ENCODE measurements at regions not wholly inside any gene's neighbourhood (a gene's known extent, or its start where the extent isn't known, plus 50 kb on each side); places are given as distances from the start of the nearest gene placed in this dataset.

DNA sequence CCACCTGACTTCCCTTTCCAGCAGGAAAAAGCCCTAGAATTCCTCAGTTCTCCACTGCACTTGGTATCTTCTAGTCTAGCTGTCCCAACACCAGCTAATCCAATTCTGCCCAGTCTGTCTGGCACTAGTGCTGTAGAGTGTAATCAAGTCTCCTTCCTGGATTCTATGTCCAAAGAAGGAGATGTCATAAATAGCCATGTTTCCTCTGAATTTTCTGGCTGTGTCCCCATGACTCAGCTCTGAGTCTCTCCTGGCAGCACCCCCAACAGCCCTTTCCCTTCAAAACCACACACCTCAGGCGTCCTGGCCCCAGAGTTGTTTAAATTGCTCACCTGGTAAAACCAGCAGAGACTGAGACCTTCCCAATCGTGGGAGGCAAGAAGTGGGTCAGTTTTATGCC, 197.2 kb downstream of the GRXCR1 start:
- no peaks in the 10 kb centered on the region for H3K36me3 ChIP-seq (ENCODE audit: control insufficient read depth, insufficient read depth, low read length)
- no peaks in the 10 kb centered on the region for H3K4me1 ChIP-seq (ENCODE audit: control insufficient read depth, insufficient read depth, low read length)
- H3K27me3 ChIP-seq (ENCODE audit: control insufficient read depth, insufficient read depth, low read length): no peaks in the 10 kb centered on the region
- no peak overlapping the region for H3K27ac ChIP-seq (ENCODE audit: low read length)
- no peak for DNase-seq (ENCODE audit: low read depth, low spot score)
- no peak overlapping the region for H3K4me3 ChIP-seq (ENCODE audit: low read length)
- H3K9me3 ChIP-seq (ENCODE audit: control insufficient read depth, insufficient read depth, low read length): no peaks in the 10 kb centered on the region
- no CpG with 5 or more reads among the region's 2 CpGs for WGBS (ENCODE audit: insufficient coverage, insufficient read length)

DNA sequence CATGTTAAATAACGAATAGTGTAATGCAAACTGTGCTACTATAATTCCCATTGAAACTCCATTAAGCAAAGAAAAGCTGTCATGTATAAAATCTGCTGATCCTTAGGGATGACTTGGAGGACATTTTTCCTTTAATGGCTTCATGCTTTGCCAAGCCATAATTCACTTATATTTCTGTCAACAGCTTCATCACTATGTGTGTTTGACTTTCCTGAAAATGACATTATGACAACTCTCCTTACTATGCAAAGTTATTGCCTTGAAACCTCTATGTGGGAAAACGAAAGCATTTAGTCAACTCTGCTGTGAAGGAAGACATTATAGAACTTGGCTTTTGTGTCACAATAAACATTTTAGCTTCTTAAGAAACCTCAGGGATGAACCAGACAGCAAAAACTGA, 210.5 kb downstream of the GRXCR1 start:
- Histone ChIP-seq H3K4me1 (ENCODE audit: control insufficient read depth, insufficient read depth, low read length) (no peaks in the 10 kb centered on the region), H3K4me3 (ENCODE audit: low read length) (no peak overlapping the region), H3K27ac (ENCODE audit: low read length) (no peak overlapping the region), H3K9me3 (ENCODE audit: control insufficient read depth, insufficient read depth, low read length) (no peaks in the 10 kb centered on the region), H3K36me3 (ENCODE audit: control insufficient read depth, insufficient read depth, low read length) (no peaks in the 10 kb centered on the region), H3K27me3 (ENCODE audit: control insufficient read depth, insufficient read depth, low read length) (no peaks in the 10 kb centered on the region)
- no CpG with 5 or more reads among the region's 2 CpGs for WGBS (ENCODE audit: insufficient coverage, insufficient read length)
- no peak for DNase-seq (ENCODE audit: low read depth, low spot score)

DNA sequence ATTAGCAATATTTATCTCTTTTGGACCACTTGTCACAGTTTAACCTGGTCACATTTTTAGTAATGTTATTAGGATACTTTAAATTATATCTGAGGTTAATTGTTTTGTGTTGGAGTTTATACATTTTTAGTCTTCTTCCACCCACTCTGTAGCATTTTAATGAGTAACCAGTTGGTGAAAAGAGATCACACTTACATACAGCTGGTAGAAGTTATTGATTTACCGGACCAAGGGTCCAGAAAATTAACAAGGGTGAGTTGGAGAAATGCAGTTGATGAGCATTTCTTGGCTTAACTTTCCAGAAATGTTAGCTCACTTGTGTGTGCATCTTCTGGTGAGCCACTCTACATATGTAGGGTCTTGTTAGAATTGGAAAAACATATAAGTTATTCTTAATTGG, 219.6 kb downstream of the GRXCR1 start:
- Histone ChIP-seq H3K4me3 (ENCODE audit: low read length) (no peak overlapping the region), H3K27ac (ENCODE audit: low read length) (no peak overlapping the region), H3K4me1 (ENCODE audit: control insufficient read depth, insufficient read depth, low read length) (0 out of 2 replicates have a peak, but pooled peaks cover 3% of the 10 kb centered on the region), H3K9me3 (ENCODE audit: control insufficient read depth, insufficient read depth, low read length) (no peaks in the 10 kb centered on the region), H3K36me3 (ENCODE audit: control insufficient read depth, insufficient read depth, low read length) (no peaks in the 10 kb centered on the region), H3K27me3 (ENCODE audit: control insufficient read depth, insufficient read depth, low read length) (no peaks in the 10 kb centered on the region)
- WGBS (ENCODE audit: insufficient coverage, insufficient read length): no CpG with 5 or more reads among the region's 1 CpG
- DNase-seq (ENCODE audit: low read depth, low spot score): no peak

DNA sequence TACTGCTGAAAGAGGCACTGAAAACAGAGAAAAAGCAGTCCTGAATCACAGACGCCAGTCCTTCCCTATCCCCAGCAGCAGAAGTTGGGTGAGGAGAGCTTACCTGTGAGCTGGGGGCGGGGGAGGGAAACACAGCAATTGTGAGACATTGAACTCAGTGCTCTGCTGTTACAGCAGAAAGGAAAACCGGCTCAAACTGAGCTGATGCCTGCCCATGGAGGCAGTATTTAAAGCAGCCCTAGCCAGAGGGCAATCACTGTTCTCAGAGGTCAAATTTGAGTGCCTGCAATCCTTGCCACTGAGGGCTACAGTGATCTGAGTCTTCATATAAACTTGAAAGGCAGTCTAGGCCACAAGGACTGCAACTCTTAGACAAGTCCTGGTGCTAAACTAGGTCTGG, 220.7 kb downstream of the GRXCR1 start:
- H3K27me3 ChIP-seq (ENCODE audit: control insufficient read depth, insufficient read depth, low read length): no peaks in the 10 kb centered on the region
- H3K36me3 ChIP-seq (ENCODE audit: control insufficient read depth, insufficient read depth, low read length): no peaks in the 10 kb centered on the region
- H3K27ac ChIP-seq (ENCODE audit: low read length): no peak overlapping the region
- H3K9me3 ChIP-seq (ENCODE audit: control insufficient read depth, insufficient read depth, low read length): no peaks in the 10 kb centered on the region
- H3K4me3 ChIP-seq (ENCODE audit: low read length): no peak overlapping the region
- DNase-seq (ENCODE audit: low read depth, low spot score): no peak
- H3K4me1 ChIP-seq (ENCODE audit: control insufficient read depth, insufficient read depth, low read length): 0 out of 2 replicates have a peak, but pooled peaks cover 3% of the 10 kb centered on the region
- no CpG with 5 or more reads among the region's 3 CpGs for WGBS (ENCODE audit: insufficient coverage, insufficient read length)

DNA sequence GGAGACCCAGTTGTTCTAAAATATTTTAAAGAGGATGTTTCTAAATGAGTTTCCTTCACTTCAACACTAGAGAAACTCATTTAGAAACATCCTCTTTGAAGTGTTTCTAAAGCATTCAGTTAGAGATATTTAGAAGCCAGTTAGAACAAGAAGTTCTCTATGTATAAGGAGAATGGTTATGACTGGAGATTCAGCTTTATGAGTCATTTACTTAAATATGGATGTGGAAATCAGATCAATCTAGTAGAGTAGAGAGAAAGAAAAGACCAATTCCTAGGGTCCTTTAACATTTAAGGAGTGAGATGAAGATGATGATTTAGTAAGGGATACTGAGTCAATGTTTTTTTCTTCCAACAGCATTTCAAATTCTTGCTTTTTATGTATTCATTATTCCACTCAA, 234.1 kb downstream of the GRXCR1 start:
- no peak overlapping the region for H3K27ac ChIP-seq (ENCODE audit: low read length)
- DNase-seq (ENCODE audit: low read depth, low spot score): no peak
- H3K36me3 ChIP-seq (ENCODE audit: control insufficient read depth, insufficient read depth, low read length): no peaks in the 10 kb centered on the region
- no peaks in the 10 kb centered on the region for H3K4me1 ChIP-seq (ENCODE audit: control insufficient read depth, insufficient read depth, low read length)
- H3K27me3 ChIP-seq (ENCODE audit: control insufficient read depth, insufficient read depth, low read length): no peaks in the 10 kb centered on the region
- no peaks in the 10 kb centered on the region for H3K9me3 ChIP-seq (ENCODE audit: control insufficient read depth, insufficient read depth, low read length)
- no peak overlapping the region for H3K4me3 ChIP-seq (ENCODE audit: low read length)

GRCh38 chr4:43130228-43131021, 237.9 kb downstream of the GRXCR1 start:
- no CpG with 5 or more reads among the region's 11 CpGs for WGBS (ENCODE audit: insufficient coverage, insufficient read length)
- no peak overlapping the region for H3K27ac ChIP-seq (ENCODE audit: low read length)
- H3K27me3 ChIP-seq (ENCODE audit: control insufficient read depth, insufficient read depth, low read length): no peaks in the 10 kb centered on the region
- H3K9me3 ChIP-seq (ENCODE audit: control insufficient read depth, insufficient read depth, low read length): no peaks in the 10 kb centered on the region
- H3K4me1 ChIP-seq (ENCODE audit: control insufficient read depth, insufficient read depth, low read length): no peaks in the 10 kb centered on the region
- H3K36me3 ChIP-seq (ENCODE audit: control insufficient read depth, insufficient read depth, low read length): no peaks in the 10 kb centered on the region
- no peak overlapping the region for H3K4me3 ChIP-seq (ENCODE audit: low read length)
- no peak for DNase-seq (ENCODE audit: low read depth, low spot score)

DNA sequence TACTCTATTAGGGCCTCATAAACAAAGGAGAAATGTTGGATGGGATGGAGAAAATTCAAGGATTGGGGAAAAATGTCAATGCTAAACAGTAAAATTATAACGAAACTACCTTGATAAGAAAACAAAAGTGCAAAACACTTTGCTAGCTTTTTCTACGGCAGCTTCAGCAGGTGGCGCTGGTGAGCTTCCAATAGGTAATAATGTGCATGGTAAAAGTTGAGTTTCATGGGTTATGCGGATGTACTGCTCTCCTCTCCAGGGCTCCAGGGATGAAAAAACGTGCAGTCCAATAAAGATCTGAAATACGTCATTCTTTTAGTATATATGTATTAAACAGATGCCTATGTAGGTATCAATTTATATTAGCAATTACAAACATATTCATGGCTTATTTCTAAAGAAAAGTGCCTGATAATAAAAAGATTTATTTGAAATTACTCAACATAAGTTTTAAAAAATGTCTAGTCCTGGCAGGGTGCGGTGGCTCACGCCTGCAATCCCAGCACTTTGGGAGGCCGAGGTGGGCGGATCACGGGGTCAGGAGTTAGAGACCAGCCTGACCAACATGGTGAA, 239.6 kb downstream of the GRXCR1 start:
- H3K9me3 ChIP-seq (ENCODE audit: control insufficient read depth, insufficient read depth, low read length): no peaks in the 10 kb centered on the region
- H3K27me3 ChIP-seq (ENCODE audit: control insufficient read depth, insufficient read depth, low read length): no peaks in the 10 kb centered on the region
- no peak for DNase-seq (ENCODE audit: low read depth, low spot score)
- no peak overlapping the region for H3K4me3 ChIP-seq (ENCODE audit: low read length)
- no peak overlapping the region for H3K27ac ChIP-seq (ENCODE audit: low read length)
- no CpG with 5 or more reads among the region's 11 CpGs for WGBS (ENCODE audit: insufficient coverage, insufficient read length)
- no peaks in the 10 kb centered on the region for H3K36me3 ChIP-seq (ENCODE audit: control insufficient read depth, insufficient read depth, low read length)
- H3K4me1 ChIP-seq (ENCODE audit: control insufficient read depth, insufficient read depth, low read length): no peaks in the 10 kb centered on the region

GRCh38 chr4:43133566-43133965, 241.1 kb downstream of the GRXCR1 start:
- WGBS (ENCODE audit: insufficient coverage, insufficient read length): no CpG with 5 or more reads among the region's 6 CpGs
- no peak overlapping the region for H3K27ac ChIP-seq (ENCODE audit: low read length)

DNA sequence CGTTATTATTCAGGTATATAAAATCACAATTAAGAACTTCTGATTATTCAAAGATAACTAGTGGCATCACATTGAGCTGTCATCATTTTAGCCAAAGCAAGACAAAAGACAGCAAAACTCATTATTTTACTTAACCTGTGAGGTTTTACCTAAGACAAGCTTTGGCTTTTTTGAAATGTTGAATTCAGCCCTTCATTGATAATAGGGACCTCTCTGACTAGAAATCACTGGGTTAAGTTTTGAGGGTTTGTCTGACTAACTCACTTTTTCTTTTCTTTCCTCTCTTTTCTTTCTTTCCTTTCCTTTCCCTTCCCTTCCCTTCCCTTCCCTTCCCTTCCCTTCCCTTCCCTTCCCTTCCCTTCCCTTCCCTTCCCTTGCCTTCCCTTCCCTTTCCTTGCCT, 244.2 kb downstream of the GRXCR1 start:
- Histone ChIP-seq H3K4me3 (ENCODE audit: low read length) (no peak overlapping the region), H3K9me3 (ENCODE audit: control insufficient read depth, insufficient read depth, low read length) (no peaks in the 10 kb centered on the region), H3K27me3 (ENCODE audit: control insufficient read depth, insufficient read depth, low read length) (no peaks in the 10 kb centered on the region), H3K36me3 (ENCODE audit: control insufficient read depth, insufficient read depth, low read length) (no peaks in the 10 kb centered on the region), H3K27ac (ENCODE audit: low read length) (no peak overlapping the region), H3K4me1 (ENCODE audit: control insufficient read depth, insufficient read depth, low read length) (no peaks in the 10 kb centered on the region)
- DNase-seq (ENCODE audit: low read depth, low spot score): no peak
- no CpG with 5 or more reads among the region's 1 CpG for WGBS (ENCODE audit: insufficient coverage, insufficient read length)

More at GRCh38 chr4:43133566-43133965, 241.1 kb downstream of the GRXCR1 start:
- no peaks in the 10 kb centered on the region for H3K36me3 ChIP-seq (ENCODE audit: control insufficient read depth, insufficient read depth, low read length)
- no peaks in the 10 kb centered on the region for H3K27me3 ChIP-seq (ENCODE audit: control insufficient read depth, insufficient read depth, low read length)
- no peak overlapping the region for H3K4me3 ChIP-seq (ENCODE audit: low read length)
- no peaks in the 10 kb centered on the region for H3K9me3 ChIP-seq (ENCODE audit: control insufficient read depth, insufficient read depth, low read length)
- H3K4me1 ChIP-seq (ENCODE audit: control insufficient read depth, insufficient read depth, low read length): no peaks in the 10 kb centered on the region
- DNase-seq (ENCODE audit: low read depth, low spot score): no peak

DNA sequence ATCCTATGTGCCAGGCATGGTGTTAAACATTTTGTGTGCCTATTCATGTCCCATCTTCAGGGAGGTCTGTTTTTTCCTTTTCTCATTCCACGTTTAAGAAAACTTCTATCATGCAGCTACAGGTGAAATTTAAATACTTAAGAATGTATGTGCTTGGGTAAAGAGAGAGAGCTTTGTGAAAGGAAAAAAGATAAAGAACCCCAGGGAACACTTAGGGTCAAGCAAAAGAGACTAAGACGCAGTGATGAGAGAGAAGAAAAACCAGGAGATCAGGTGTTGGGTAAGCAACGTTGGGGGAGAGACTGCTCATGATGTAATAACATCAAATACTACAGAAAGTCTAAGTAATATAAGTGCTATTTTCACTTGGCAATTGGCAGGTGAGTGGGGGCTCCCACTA, 253.7 kb downstream of the GRXCR1 start:
- H3K27ac ChIP-seq (ENCODE audit: low read length): no peak overlapping the region
- DNase-seq (ENCODE audit: low read depth, low spot score): no peak
- WGBS (ENCODE audit: insufficient coverage, insufficient read length): no CpG with 5 or more reads among the region's 3 CpGs
- no peak overlapping the region for H3K4me3 ChIP-seq (ENCODE audit: low read length)
- no peaks in the 10 kb centered on the region; the same call in 1 of the 2 replicates for H3K4me1 ChIP-seq (ENCODE audit: control insufficient read depth, insufficient read depth, low read length)
- H3K9me3 ChIP-seq (ENCODE audit: control insufficient read depth, insufficient read depth, low read length): no peaks in the 10 kb centered on the region
- H3K36me3 ChIP-seq (ENCODE audit: control insufficient read depth, insufficient read depth, low read length): no peaks in the 10 kb centered on the region
- peaks cover 2% of the 10 kb centered on the region; the same call in 1 of the 2 replicates for H3K27me3 ChIP-seq (ENCODE audit: control insufficient read depth, insufficient read depth, low read length)

DNA sequence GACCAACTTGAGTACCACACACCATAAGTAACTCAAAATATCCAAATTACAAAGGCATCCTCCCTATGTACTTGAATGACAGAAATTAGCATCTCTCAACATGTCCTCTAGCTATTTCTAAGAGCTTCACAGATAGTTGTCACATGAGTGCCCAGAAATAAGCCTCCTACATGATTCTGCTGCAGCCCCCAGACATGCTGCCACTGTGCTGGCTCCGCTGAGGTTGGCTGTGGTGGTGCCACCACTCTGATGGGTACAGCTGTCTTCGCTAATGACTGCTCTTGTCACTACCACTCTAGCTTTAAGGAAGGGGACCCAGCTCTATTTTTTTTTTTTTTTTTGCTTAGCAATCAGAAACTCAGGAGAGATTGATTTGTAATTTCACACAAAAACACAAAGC, 256.0 kb downstream of the GRXCR1 start:
- no CpG with 5 or more reads among the region's 2 CpGs for WGBS (ENCODE audit: insufficient coverage, insufficient read length)
- no peak overlapping the region for H3K27ac ChIP-seq (ENCODE audit: low read length)
- peaks cover 2% of the 10 kb centered on the region; the same call in 1 of the 2 replicates for H3K27me3 ChIP-seq (ENCODE audit: control insufficient read depth, insufficient read depth, low read length)
- no peak for DNase-seq (ENCODE audit: low read depth, low spot score)
- no peaks in the 10 kb centered on the region; the same call in 1 of the 2 replicates for H3K4me1 ChIP-seq (ENCODE audit: control insufficient read depth, insufficient read depth, low read length)
- H3K36me3 ChIP-seq (ENCODE audit: control insufficient read depth, insufficient read depth, low read length): no peaks in the 10 kb centered on the region
- H3K4me3 ChIP-seq (ENCODE audit: low read length): no peak overlapping the region
- H3K9me3 ChIP-seq (ENCODE audit: control insufficient read depth, insufficient read depth, low read length): no peaks in the 10 kb centered on the region
